ENCODE measurements at regions not wholly inside any gene's neighbourhood (a gene's known extent, or its start where the extent isn't known, plus 50 kb on each side); places are given as distances from the start of the nearest gene placed in this dataset.

DNA sequence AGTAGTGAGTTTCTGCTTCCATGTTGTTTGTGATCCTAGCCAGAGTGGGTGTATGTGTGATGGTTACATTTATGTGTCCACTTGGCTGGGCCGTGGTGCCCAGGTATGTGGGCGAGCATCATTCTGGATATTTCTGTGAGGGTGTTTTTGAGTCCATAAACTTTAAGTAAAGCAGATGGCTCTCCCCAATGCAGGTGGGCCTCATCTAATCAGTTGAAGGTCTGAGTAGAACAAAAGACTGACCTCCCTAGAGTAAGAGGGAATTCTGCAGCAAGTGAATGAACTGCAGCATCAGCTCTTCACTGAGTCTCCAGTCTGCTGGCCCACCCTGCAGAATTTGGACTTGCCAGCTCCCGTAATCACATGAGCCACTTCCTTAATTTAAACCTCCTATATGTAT is 571.9 kb downstream of the ACTR3B start:
- TF ChIP-seq, protein P1, sequence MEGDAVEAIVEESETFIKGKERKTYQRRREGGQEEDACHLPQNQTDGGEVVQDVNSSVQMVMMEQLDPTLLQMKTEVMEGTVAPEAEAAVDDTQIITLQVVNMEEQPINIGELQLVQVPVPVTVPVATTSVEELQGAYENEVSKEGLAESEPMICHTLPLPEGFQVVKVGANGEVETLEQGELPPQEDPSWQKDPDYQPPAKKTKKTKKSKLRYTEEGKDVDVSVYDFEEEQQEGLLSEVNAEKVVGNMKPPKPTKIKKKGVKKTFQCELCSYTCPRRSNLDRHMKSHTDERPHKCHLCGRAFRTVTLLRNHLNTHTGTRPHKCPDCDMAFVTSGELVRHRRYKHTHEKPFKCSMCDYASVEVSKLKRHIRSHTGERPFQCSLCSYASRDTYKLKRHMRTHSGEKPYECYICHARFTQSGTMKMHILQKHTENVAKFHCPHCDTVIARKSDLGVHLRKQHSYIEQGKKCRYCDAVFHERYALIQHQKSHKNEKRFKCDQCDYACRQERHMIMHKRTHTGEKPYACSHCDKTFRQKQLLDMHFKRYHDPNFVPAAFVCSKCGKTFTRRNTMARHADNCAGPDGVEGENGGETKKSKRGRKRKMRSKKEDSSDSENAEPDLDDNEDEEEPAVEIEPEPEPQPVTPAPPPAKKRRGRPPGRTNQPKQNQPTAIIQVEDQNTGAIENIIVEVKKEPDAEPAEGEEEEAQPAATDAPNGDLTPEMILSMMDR (IDR thresholded peaks at IDR 0.05; ENCODE audit: low read depth, low read length) = no peak
- TF ChIP-seq EZH2phosphoT487 (IDR thresholded peaks at IDR 0.05; ENCODE audit: low read depth) = no peak
